ENCODE measurements at regions not wholly inside any gene's neighbourhood (a gene's known extent, or its start where the extent isn't known, plus 50 kb on each side); places are given as distances from the start of the nearest gene placed in this dataset.

- H3K4me3 ChIP-seq (ENCODE audit: low read depth, low read length) = no peak overlapping the region
- H3K9me3 ChIP-seq (ENCODE audit: control insufficient read depth, insufficient read depth, low read length) = no peaks in the 10 kb centered on the region
- H3K9ac ChIP-seq (ENCODE audit: low read depth, low read length) = no peak overlapping the region
- 0 out of 2 replicates have a peak, but pooled peaks cover 3% of the 10 kb centered on the region for H3K4me1 ChIP-seq (ENCODE audit: control insufficient read depth, insufficient read depth, low read length)
- no peaks in the 10 kb centered on the region for H3K27me3 ChIP-seq (ENCODE audit: control insufficient read depth, insufficient read depth, low read length)
- H3K27ac ChIP-seq (ENCODE audit: low read depth, low read length) = no peak overlapping the region
- H3K36me3 ChIP-seq (ENCODE audit: control insufficient read depth, insufficient read depth, low read length) = no peaks in the 10 kb centered on the region
These were observed 146.1 kb upstream of the RAI14 start for GRCh38 chr5:34510002-34510401.

GRCh38 chr5:34511063-34511462, 145.1 kb upstream of the RAI14 start:
- H3K27me3 ChIP-seq (ENCODE audit: control insufficient read depth, insufficient read depth, low read length) = no peaks in the 10 kb centered on the region
- 0 out of 2 replicates have a peak, but pooled peaks cover 3% of the 10 kb centered on the region for H3K4me1 ChIP-seq (ENCODE audit: control insufficient read depth, insufficient read depth, low read length)
- H3K36me3 ChIP-seq (ENCODE audit: control insufficient read depth, insufficient read depth, low read length) = no peaks in the 10 kb centered on the region
- H3K9me3 ChIP-seq (ENCODE audit: control insufficient read depth, insufficient read depth, low read length) = no peaks in the 10 kb centered on the region
- no peak overlapping the region for H3K4me3 ChIP-seq (ENCODE audit: low read depth, low read length)
- H3K27ac ChIP-seq (ENCODE audit: low read depth, low read length) = no peak overlapping the region
- no peak overlapping the region for H3K9ac ChIP-seq (ENCODE audit: low read depth, low read length)

DNA sequence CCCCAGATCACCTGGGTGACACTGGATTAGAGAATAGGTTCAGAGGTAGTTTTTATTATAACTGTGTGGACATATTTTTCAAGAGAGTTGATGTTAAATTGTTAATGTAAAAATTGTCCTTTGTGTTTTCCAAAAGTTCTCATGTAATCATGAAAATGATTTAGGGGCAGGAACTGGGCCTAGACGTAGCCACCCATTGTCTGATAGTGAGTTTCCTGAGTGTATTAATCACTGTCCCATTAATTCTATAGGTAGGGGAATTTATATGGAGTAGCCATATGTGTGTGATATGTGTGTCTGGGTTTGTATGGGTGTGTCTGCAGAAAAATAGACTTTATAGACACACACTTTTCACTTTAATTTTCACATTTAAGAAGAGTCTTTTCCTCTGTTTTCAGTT, 144.6 kb upstream of the RAI14 start:
- no peaks in the 10 kb centered on the region for H3K36me3 ChIP-seq (ENCODE audit: control insufficient read depth, insufficient read depth, low read length)
- H3K4me1 ChIP-seq (ENCODE audit: control insufficient read depth, insufficient read depth, low read length) = 0 out of 2 replicates have a peak, but pooled peaks cover 3% of the 10 kb centered on the region
- H3K27ac ChIP-seq (ENCODE audit: low read depth, low read length) = no peak overlapping the region
- H3K9me3 ChIP-seq (ENCODE audit: control insufficient read depth, insufficient read depth, low read length) = no peaks in the 10 kb centered on the region
- no peak overlapping the region for H3K4me3 ChIP-seq (ENCODE audit: low read depth, low read length)
- no peaks in the 10 kb centered on the region for H3K27me3 ChIP-seq (ENCODE audit: control insufficient read depth, insufficient read depth, low read length)
- no peak overlapping the region for H3K9ac ChIP-seq (ENCODE audit: low read depth, low read length)

DNA sequence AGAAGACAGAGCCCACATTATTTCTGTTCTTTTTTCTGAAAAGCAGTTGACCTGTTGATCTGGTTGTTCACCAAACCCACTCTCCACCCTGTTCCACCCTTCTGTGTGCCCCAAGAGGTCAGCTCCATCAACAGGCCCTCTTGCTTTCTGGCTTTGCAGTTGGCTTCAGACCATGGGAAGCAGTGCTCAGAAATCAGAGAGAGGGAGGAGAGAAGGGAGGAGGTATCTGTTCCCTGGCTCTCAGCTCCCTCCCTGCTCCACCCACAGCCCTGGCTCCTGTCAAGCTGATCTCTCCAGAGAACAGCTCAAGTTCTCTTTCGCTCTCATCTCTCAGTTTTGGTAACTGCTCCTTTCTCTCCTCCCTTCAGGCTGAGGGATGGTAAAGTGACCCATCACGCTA, 144.2 kb upstream of the RAI14 start:
- Histone ChIP-seq H3K36me3 (ENCODE audit: control insufficient read depth, insufficient read depth, low read length) (no peaks in the 10 kb centered on the region), H3K27me3 (ENCODE audit: control insufficient read depth, insufficient read depth, low read length) (no peaks in the 10 kb centered on the region), H3K4me1 (ENCODE audit: control insufficient read depth, insufficient read depth, low read length) (0 out of 2 replicates have a peak, but pooled peaks cover 3% of the 10 kb centered on the region), H3K27ac (ENCODE audit: low read depth, low read length) (no peak overlapping the region), H3K9ac (ENCODE audit: low read depth, low read length) (no peak overlapping the region), H3K9me3 (ENCODE audit: control insufficient read depth, insufficient read depth, low read length) (no peaks in the 10 kb centered on the region), H3K4me3 (ENCODE audit: low read depth, low read length) (no peak overlapping the region)

- 0 out of 2 replicates have a peak, but pooled peaks cover 3% of the 10 kb centered on the region for H3K4me1 ChIP-seq (ENCODE audit: control insufficient read depth, insufficient read depth, low read length)
- H3K27ac ChIP-seq (ENCODE audit: low read depth, low read length) = no peak overlapping the region
- H3K4me3 ChIP-seq (ENCODE audit: low read depth, low read length) = no peak overlapping the region
- H3K9me3 ChIP-seq (ENCODE audit: control insufficient read depth, insufficient read depth, low read length) = no peaks in the 10 kb centered on the region
- no peak overlapping the region for H3K9ac ChIP-seq (ENCODE audit: low read depth, low read length)
- no peaks in the 10 kb centered on the region for H3K27me3 ChIP-seq (ENCODE audit: control insufficient read depth, insufficient read depth, low read length)
- no peaks in the 10 kb centered on the region for H3K36me3 ChIP-seq (ENCODE audit: control insufficient read depth, insufficient read depth, low read length)
These were observed 140.0 kb upstream of the RAI14 start for GRCh38 chr5:34516166-34516565.

DNA sequence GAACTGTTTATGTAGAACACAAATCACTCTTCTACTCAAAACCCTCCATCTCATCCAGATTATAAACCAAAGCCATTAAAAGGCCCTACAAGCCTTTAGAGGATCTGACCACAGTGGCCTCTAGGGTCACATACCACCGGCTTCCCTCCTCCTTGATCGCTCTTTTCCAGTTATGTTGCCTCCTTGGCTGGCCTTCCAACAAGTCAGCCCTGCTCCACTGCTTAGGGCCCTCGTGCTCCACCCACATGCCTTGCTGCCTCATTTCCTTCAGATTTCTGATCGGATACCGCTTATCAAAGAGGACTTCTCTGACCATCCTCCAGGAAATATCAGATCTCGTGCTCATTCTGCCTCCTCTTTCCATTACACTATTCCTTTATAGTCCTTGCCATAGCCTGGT, 139.4 kb upstream of the RAI14 start:
- Histone ChIP-seq H3K27me3 (ENCODE audit: control insufficient read depth, insufficient read depth, low read length) (no peaks in the 10 kb centered on the region), H3K9ac (ENCODE audit: low read depth, low read length) (no peak overlapping the region), H3K4me3 (ENCODE audit: low read depth, low read length) (no peak overlapping the region), H3K27ac (ENCODE audit: low read depth, low read length) (no peak overlapping the region), H3K36me3 (ENCODE audit: control insufficient read depth, insufficient read depth, low read length) (no peaks in the 10 kb centered on the region), H3K4me1 (ENCODE audit: control insufficient read depth, insufficient read depth, low read length) (peaks cover 5% of the 10 kb centered on the region), H3K9me3 (ENCODE audit: control insufficient read depth, insufficient read depth, low read length) (no peaks in the 10 kb centered on the region)

DNA sequence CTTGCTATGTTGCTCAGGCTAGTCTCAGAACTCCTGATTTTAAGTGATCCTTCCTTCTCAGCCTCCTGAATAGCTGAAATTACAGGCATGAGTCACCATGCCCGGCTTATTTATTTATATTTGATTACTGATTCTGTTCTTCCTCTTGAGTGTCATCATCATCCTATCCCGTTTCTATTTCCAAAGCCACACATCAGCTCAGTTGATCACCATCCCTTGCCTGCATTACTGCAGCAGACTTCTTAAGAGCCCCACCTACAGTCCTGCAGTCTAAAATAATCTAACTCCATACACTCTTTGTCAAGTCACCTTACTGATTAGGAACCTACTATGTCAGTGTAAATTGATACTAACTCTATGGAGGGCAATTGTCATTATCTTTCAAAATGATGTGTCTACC, 138.9 kb upstream of the RAI14 start:
- Histone ChIP-seq H3K9me3 (ENCODE audit: control insufficient read depth, insufficient read depth, low read length) (no peaks in the 10 kb centered on the region), H3K27me3 (ENCODE audit: control insufficient read depth, insufficient read depth, low read length) (no peaks in the 10 kb centered on the region), H3K36me3 (ENCODE audit: control insufficient read depth, insufficient read depth, low read length) (no peaks in the 10 kb centered on the region), H3K4me1 (ENCODE audit: control insufficient read depth, insufficient read depth, low read length) (peaks cover 8% of the 10 kb centered on the region), H3K4me3 (ENCODE audit: low read depth, low read length) (no peak overlapping the region), H3K27ac (ENCODE audit: low read depth, low read length) (no peak overlapping the region), H3K9ac (ENCODE audit: low read depth, low read length) (no peak overlapping the region)

- Histone ChIP-seq H3K27me3 (ENCODE audit: control insufficient read depth, insufficient read depth, low read length) (no peaks in the 10 kb centered on the region), H3K27ac (ENCODE audit: low read depth, low read length) (no peak overlapping the region), H3K9ac (ENCODE audit: low read depth, low read length) (no peak overlapping the region), H3K4me1 (ENCODE audit: control insufficient read depth, insufficient read depth, low read length) (peaks cover 20% of the 10 kb centered on the region), H3K4me3 (ENCODE audit: low read depth, low read length) (no peak overlapping the region), H3K36me3 (ENCODE audit: control insufficient read depth, insufficient read depth, low read length) (no peaks in the 10 kb centered on the region), H3K9me3 (ENCODE audit: control insufficient read depth, insufficient read depth, low read length) (no peaks in the 10 kb centered on the region)
These were observed 136.5 kb upstream of the RAI14 start for GRCh38 chr5:34519489-34520220.

DNA sequence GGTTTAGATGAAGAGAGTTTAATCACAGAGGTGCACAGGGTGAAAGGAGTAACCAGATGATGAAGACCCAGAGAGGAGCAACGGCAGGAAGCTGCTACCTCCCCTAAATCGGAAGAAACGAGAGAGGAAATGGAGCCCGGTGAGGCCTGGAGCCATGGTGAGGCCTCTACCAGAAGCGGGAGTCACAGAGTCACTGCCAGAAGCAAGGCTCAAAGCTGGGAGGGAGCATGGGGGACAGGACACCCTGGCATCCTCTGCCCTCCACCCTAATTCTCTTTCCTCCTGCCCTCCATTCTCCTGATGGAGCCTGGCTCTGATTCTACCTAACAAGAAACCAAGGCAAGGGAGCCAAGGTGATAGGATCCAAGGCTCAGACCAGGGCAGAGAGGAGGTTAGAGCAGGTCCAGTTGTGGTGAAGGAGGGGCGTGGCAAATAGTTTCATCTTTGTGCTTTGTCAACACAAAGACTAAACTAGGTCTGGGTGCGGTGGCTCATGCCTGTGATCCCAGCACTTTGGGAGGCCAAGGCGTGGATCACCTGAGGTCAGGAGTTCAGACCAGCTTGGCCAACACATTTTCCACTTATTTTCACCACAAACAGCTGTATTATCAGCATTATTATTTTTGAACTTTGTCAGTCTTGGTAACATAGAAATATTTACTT, 134.4 kb upstream of the RAI14 start:
- Histone ChIP-seq H3K4me1 (ENCODE audit: control insufficient read depth, insufficient read depth, low read length) (peaks cover 20% of the 10 kb centered on the region), H3K27ac (ENCODE audit: low read depth, low read length) (peak overlapping the region; percentile 12), H3K27me3 (ENCODE audit: control insufficient read depth, insufficient read depth, low read length) (no peaks in the 10 kb centered on the region)

DNA sequence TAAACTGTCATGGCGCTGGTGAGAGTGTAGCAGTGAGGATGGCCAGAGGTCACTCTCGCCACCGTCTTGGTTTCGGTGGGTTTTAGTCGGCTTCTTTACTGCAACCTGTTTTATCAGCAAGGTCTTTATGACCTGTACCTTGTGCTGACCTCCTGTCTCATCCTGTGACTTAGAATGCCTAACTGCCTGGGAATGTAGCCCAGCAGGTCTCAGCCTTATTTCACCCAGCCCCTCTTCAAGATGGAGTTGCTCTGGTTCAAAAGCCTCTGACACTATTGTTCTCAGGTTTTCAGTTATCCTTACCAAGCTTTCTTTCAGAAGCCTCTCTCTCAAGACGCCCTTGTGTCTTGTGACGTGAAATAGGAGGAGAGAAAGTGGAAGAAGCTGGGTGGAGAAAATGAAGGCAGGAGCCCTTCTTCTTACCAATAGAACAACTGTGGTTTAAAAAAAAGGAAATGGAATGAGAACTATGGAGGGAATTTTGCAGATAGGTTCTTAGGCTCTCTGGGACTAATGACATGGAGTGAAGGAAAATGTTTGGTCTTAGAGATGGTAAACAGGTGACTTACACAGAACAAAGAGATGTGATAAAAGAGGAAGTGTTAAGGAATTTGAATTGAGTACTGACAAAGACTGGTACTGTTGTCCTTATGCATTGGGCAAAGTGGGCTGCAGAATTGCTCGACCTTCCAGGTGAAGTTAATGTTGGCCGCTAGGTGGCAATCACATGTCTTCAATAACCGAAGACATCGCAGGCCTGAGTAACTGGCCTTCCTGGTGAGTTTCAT, 133.3 kb upstream of the RAI14 start:
- H3K27ac ChIP-seq (ENCODE audit: low read depth, low read length) = peak overlapping the region; percentile 86
- H3K36me3 ChIP-seq (ENCODE audit: control insufficient read depth, insufficient read depth, low read length) = no peaks in the 10 kb centered on the region
- H3K9me3 ChIP-seq (ENCODE audit: control insufficient read depth, insufficient read depth, low read length) = no peaks in the 10 kb centered on the region
- no peaks in the 10 kb centered on the region for H3K27me3 ChIP-seq (ENCODE audit: control insufficient read depth, insufficient read depth, low read length)
- H3K4me3 ChIP-seq (ENCODE audit: low read depth, low read length) = no peak overlapping the region
- H3K4me1 ChIP-seq (ENCODE audit: control insufficient read depth, insufficient read depth, low read length) = peaks cover 20% of the 10 kb centered on the region
- peak overlapping the region; percentile 44; the same call in 1 of the 2 replicates for H3K9ac ChIP-seq (ENCODE audit: low read depth, low read length)

More for the DNA sequence above, 134.4 kb upstream of the RAI14 start:
- Histone ChIP-seq H3K36me3 (ENCODE audit: control insufficient read depth, insufficient read depth, low read length) (no peaks in the 10 kb centered on the region), H3K9ac (ENCODE audit: low read depth, low read length) (peak overlapping the region; percentile 7; the same call in 1 of the 2 replicates), H3K9me3 (ENCODE audit: control insufficient read depth, insufficient read depth, low read length) (no peaks in the 10 kb centered on the region), H3K4me3 (ENCODE audit: low read depth, low read length) (no peak overlapping the region)

DNA sequence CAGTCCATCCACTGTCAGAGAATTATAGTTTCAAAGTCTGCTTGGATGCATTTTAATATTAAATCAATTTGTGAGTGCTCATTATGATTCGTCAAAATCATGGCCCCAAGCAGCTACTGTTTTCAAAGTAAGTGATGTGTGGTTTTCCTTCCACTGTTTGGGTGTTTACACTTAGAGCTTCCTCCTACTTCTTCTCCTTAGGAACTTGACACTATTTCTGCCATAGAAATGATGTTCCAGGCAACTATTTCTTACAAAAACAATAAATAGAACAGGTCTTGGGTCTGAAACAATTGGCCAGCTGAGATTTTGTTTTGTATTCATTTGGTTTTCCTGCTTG, 132.8 kb upstream of the RAI14 start:
- peaks cover 20% of the 10 kb centered on the region for H3K4me1 ChIP-seq (ENCODE audit: control insufficient read depth, insufficient read depth, low read length)
- H3K9me3 ChIP-seq (ENCODE audit: control insufficient read depth, insufficient read depth, low read length) = no peaks in the 10 kb centered on the region
- no peaks in the 10 kb centered on the region for H3K36me3 ChIP-seq (ENCODE audit: control insufficient read depth, insufficient read depth, low read length)
- no peaks in the 10 kb centered on the region for H3K27me3 ChIP-seq (ENCODE audit: control insufficient read depth, insufficient read depth, low read length)
- H3K27ac ChIP-seq (ENCODE audit: low read depth, low read length) = peak overlapping the region; percentile 5
- H3K4me3 ChIP-seq (ENCODE audit: low read depth, low read length) = no peak overlapping the region
- no peak overlapping the region for H3K9ac ChIP-seq (ENCODE audit: low read depth, low read length)
